Heart left ventricle (tissue), 13 donors: ENCODE measurements at regions not wholly inside any gene's neighbourhood (a gene's known extent, or its start where the extent isn't known, plus 50 kb on each side); places are given as distances from the start of the nearest gene placed in this dataset.

Experiments used
- CTCF ChIP-seq, 12 donors: fragments of 200-600 bp; sonication (generic) in 4 of 12; IDR thresholded peaks; one replicate each; pipeline versions ENCODE4 v1.5.0 to v1.8.0; 2018 to 2022; ENCODE audit warnings: antibody characterized with exemption in 12 of 12, mild to moderate bottlenecking in 5 of 12
- POLR2A ChIP-seq, 2 donors: fragments of 450-650 bp; IDR thresholded peaks; one replicate each; pipeline ENCODE4 v1.6.1; 2017; ENCODE audit warnings: antibody characterized with exemption in 2 of 2, mild to moderate bottlenecking in 2 of 2, moderate library complexity in 2 of 2
- donor health status: ischemic (EF 13 %, LVEDD 7.1; RV severe dilation, severe dysfunction).
- donor health status: DM: no; HTN: yes; CAD: no.
- donor health status: DM: no; HTN: no; CAD: no.
- donor health status: ischemic (EF 25% LVEDD 6.9; RV normal size, moderate dysfunction).
- donor health status: ischemic (EF 25% LVEDD 5.7; RV mildly dilated, moderate dysfunction).
- donor health status: ischemic (EF 35%, LVEDD 5.7; RV mildly dilated, moderate dysfunction).
- donor health status: nonischemic (EF 11% LVEDD 7.7; RV severe dilation, severe dysfunction).
- donor health status: DM: yes; HTN: yes; CAD: no.
- donor health status: PGD.
- donor health status: ischemic (EF 29% LVEDD 5.4; RV normal size, mild dysfunction).
- donor health status: nonischemic (EF 23%, LVEDD 6.1; RV moderate dilation, normal function).

- TF ChIP-seq CTCF (IDR thresholded peaks at IDR 0.05) (no peak), POLR2A (IDR thresholded peaks at IDR 0.05) (no peak)
Measured at GRCh38 chr10:8583096-8583495, 528.6 kb downstream of the GATA3 start.
